Limb (tissue), 2 donors: ENCODE measurements at regions not wholly inside any gene's neighbourhood (a gene's known extent, or its start where the extent isn't known, plus 50 kb on each side); places are given as distances from the start of the nearest gene placed in this dataset.
A peak's percentile ranks its signal among the peaks of the same experiment; 100 is the strongest.
"Not testable (repeated sequence)": the region's sequence is repeated elsewhere in the genome, so short reads cannot be mapped to it uniquely, and the experiment has no call there.

ENCODE experiments used
- DNase-seq, 2 donors: peaks; one replicate each; pipeline ENCODE4 v3.0.0-alpha.2; 2016; ENCODE audit errors: extremely low spot score in 2 of 2

DNA sequence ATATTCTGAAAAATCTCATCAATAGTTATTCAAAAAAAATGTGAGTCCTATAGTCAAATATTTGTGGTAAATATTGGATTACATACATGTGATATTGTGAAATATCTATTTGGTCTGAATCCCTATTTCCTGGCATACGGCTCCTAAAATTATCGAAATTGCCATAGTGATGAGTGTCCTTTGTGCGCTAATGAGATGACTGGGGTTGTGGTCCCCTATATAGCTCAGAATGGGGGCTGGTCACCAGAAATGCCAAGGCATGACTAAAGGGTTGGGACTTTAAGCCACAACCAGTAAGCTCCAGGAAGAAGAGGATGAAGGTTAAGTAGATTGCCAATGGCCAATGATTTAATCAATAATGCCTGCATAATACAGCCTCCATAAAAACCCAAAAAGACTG, 610.2 kb upstream of the CHRM3 start:
- no peak for DNase-seq

DNA sequence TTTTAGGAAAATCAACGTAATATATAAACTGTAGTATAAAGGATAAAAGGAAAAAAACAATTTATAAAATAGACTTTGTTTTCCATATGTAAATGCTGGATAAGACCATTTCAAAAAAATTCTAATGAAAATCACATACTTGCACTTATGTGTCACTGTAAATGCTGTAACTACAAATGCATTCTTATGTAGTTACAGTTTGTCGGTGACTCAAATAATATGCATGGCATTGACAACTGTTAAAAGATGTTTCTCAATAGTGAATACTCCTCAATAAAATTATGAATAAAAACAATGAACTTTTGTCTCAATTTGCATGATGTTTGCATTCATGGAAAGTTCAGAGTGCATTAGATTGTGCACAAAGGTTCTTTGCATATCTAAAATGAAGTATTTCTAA, 614.0 kb upstream of the CHRM3 start:
- DNase-seq = no peak

DNA sequence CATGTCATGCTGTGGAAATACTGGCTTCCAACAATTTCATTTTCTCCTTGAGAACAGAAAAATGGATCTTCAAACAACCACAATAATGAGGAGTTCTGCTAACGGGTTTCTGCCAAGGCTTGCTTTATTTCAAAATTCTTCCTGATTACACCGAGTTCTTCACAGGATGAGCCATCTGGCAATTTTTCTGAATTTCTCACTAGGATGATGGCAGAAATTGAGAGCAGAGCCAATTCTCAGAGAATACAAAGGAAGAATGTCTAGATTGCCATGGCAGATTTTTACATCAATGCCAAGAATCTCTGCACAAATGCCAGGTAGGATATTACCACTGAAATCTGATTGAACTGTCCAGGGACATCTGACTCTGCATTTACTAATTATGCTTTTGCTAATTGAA, 619.0 kb upstream of the CHRM3 start:
- DNase-seq = no peak

DNA sequence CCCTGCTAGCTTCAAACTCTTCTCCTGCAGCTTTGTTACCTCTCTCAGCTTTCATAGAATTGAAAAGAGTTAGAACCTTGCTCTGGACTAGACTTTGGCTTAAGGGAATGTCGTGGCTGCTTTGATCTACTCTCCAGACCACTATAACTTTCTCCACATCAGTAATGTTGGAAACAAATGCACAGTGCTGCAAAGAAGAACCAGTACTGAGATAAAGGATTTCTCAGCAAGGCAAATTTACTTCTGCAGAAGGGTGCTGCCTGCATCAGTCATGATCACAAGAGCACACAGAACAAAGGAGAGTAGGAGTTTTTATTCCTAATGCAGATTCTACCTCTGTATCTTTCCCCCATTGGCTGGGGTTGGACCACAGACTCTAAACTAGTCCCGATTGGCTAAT, 621.6 kb upstream of the CHRM3 start:
- no peak for DNase-seq

DNA sequence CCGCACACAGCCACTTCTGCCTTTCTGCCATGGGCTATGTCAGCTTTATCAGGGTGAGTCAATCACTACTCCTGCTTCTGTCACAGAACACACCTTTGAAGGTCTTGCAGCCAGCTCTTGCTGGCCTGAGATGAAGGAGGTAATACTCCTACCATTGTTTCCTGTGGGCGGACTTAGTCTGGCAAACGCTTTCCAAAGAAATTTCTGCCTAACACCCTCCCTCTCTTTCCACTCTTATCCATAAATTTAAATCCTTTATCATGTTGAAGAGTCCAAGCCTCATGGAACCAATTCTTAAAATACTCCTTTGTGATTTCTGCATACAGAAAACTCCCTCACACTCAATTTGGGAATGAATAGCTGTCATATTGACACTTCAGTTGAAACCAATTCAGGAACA, 633.1 kb upstream of the CHRM3 start:
- DNase-seq = no peak

DNA sequence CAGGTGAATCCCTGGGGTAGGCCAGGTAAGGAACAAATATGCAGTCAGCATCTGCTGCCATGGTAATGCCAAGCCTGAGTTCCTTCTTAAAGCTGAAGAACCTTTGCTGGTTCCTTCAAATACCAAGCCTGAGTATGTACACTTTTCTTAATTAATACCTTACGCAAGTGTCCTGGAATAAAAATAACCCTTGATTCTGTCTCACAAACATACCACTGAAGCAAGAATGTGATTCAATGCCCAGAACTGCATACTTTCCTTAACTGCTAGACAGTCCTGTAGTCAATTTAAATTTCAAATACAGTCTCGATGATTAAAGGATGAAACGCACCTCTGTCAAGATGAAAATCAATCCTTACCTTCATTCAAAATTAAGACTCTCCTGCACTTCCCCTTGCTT, 634.0 kb upstream of the CHRM3 start:
- DNase-seq = no peak

DNA sequence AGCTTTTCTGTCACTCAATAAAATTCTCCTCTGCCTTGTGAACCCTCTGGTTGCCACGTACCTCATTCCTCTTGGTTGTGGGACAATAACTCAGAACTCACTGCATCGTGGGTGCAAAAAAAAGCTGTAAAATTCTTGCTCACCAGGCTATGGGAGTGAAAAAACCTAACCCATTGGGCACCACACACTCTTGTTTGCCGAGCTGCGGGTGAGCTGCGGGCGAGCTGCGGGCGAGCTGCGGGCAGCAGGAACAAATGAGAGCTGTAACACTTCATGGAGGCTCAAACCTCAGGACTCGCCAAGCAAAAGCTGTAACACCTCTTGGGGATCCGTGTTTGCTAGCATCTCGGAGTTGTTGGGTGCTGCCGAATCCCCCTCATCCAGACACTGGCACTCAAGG, 641.3 kb upstream of the CHRM3 start:
- DNase-seq = no peak

DNA sequence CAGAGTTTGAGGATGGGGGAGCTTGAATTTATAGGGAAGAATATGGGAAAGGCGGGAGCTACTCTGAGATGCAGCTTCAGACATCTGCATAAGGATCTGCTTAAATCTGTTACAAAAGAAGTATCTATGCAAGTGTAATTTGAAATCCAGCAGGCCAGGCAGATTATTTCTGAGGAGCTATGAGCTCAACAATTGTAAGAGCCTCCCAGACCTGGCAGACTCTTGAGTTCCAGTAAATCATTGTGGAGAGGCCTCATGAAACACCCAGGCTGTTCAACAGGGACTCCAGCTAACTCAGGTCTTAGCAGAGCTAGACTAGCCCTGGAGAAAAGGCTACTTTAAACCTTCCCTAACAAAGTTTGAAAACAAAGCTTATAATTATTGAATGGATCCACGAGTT, 647.5 kb upstream of the CHRM3 start:
- DNase-seq = peak in 1 of 2 donors; percentile 33

DNA sequence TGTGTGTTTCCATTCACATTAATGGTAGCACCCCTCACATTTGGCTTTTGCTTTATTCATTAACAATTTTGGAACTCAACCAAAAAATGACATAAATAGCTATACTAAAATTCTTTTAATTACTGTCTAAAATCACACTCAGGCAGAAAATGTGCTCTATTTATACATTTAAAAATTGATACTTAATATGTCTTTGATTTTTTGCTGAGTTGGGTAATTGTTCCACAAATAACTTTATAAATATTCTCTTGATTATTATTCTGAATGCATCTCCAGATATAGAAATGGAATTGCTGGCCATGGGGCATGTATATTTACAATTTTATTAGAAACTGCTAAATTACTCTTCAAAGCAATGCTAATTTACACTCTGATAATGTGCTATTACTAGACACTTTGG, 658.7 kb upstream of the CHRM3 start:
- no peak for DNase-seq

DNA sequence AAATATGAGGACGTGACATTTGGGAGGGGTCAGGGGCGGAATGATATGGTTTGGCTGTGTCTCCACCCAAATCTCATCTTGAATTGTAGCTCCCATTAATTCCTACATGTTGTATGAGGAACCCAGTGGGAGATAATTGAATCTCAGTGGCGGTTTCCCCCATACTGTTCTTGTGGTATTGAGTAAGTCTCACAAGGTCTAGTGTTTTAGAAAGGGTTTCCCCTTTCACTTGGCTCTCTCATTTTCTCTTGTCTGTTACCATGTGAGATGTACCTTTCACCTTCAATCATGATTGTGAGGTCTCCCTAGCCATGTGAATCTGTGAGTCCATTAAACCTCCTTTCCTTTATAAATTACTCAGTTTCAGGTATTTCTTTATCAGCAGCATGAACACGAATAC, 663.6 kb upstream of the CHRM3 start:
- no peak for DNase-seq

DNA sequence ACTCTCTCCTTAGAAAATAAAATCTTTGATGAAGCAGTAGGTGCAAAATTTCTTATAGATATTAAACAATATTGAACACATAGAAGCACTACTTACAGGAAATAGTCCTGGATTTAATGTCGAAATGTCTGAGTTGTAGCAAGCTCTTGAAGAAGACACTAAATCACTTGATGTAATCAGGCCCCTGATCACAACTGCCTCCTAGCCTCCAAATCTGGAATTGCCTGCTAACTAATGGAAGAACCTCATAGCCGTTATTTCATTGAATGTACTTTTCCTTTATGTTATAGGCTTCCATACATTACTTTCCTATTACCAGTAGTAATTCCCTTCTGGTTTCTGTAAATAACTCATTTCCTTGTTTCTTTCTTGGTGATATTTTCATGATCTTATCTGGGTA, 675.7 kb upstream of the CHRM3 start:
- DNase-seq = no peak

DNA sequence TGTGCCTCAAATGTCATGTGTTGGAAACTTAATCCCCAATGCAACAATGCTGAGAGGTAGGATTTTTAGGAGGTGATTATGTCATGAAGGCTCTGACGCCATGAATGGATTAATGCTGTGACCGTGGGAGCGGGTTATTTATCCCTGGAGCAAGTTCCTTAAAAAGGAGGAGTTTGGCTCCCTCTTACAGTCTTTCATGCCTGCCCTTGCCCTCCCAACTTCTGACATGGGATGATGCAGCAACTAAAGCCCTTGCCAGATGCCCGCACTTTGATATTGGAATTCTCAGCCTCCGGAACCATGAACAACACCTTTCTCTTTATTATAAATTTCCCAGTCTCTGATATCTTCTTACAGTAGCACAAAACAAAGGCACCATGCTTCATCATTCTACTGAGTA, 685.3 kb upstream of the CHRM3 start:
- no peak for DNase-seq

DNA sequence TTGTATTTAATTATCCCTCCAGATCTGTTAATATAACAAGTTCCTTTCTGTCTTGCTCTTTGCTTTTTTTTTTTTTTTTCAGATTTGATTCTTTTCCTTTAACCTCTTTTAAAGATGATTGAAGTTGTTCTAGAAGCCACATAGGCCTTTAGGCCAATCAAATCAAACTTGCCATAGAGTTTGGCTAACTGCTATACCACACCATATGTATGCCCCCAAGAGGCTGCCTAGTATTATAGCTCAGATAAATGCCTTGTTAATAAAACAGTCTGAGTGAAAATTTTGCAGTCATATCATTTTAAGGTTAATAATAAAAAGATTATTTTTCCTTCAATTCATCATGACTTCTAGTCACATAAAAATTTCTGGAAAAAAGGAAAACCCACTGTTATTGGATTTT, 696.0 kb upstream of the CHRM3 start:
- no peak for DNase-seq

DNA sequence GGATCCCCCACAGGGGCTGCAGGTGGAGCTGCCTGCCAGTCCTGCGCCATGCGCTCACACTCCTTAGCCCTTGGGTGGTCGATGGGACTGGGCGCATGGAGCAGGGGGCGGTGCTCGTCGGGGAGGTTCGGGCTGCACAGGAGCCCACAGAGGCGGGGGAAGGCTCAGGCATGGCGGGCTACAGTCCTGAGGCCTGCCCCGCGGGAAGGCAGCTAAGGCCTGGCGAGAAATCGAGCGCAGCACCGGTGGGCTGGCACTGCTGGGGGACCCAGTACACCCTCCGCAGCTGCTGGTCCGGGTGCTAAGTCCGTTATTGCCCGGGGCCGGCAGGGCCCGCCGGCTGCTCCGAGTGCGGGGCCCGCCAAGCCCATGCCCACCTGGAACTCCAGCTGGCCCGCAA, 701.8 kb upstream of the CHRM3 start:
- DNase-seq = not testable (repeated sequence)

DNA sequence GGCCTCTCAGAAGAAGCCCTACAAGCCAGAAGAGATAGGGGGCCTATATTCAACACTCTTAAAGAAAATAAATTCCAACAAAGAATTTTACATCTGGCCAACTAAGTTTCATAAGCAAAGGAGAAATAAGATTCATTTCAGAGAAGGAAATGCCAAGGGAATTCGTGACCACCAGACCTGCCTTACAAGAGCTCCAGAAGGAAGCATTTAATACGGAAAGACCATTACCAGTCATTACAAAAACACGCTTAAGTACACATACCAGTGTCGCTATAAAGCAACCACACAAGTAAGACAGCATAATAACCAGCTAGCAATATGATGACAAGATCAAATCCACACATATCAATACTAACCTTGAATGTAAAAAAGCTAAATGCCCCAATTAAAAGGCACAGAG, 704.9 kb upstream of the CHRM3 start:
- DNase-seq = no peak

DNA sequence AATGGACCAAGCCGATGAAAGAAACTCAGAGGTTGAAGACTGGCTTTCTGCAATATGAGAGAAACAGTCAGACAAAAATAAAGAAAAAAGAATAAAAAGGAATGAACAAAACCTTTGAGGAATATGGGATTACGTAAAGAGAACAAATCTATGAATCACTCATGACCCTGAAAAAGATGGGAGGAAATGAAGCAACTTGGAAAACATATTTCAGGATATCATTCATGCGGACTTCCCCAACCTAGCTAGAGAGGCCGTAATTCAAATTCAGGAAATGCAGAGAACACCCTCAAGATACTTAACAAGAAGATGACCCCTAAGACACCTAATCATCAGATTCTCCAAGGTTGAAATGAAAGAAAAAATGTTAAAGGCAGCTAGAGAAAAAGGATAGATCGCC, 705.3 kb upstream of the CHRM3 start:
- no peak for DNase-seq

DNA sequence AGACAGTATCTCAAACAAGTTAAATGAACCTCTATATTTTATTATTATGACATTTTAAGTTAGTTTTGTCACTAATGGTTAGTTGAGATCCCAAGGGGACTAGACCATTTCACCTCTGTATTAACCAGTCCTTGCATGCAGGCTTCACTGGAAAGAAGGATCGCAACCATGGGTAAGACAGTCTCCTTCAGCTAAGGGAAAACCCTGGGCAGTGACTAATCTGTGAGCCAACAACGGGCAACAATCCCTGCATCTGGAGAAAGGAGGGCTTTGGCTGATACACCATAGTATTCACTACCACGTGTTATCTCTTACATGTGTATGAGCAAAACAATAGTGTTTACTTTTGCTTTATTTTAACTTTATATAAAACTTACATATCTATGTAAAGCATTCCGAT, 708.8 kb upstream of the CHRM3 start:
- DNase-seq = no peak

DNA sequence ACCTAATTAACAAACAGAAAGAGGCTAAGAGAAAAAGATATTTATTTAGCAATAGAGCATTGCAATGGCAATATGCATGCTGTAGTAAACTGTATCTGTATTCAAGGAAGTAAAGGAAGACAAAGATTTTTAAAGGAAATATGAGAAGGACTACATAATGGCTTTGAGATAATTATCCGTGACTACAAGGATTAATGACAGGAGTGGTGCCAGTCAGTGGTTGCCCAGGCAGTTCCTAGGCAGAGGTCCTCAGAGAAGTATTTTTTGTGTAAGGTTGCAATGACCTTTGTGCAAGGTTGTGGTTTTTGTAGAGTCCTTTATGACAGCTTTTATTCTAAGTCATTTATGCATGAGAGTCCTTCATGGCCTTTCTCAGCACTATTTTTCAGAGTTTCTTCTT, 711.1 kb upstream of the CHRM3 start:
- no peak for DNase-seq

DNA sequence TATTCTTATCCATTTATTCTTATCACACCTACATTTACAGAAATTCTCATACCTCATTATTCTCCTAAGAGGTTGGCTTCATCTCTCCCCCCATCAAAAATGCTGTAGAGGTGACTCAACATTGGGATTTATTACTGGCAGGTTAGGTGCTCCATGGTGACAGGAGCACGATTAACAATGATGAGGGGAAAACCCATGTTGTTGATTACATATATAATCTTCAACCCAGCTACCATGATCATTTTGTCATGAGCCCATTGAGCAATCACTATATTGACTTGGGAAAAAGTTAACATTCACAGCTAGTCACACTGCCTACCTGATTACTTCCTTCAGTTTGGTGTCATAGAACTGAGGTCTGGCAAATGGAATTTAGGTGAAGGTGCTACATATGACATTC, 712.1 kb upstream of the CHRM3 start:
- no peak for DNase-seq

DNA sequence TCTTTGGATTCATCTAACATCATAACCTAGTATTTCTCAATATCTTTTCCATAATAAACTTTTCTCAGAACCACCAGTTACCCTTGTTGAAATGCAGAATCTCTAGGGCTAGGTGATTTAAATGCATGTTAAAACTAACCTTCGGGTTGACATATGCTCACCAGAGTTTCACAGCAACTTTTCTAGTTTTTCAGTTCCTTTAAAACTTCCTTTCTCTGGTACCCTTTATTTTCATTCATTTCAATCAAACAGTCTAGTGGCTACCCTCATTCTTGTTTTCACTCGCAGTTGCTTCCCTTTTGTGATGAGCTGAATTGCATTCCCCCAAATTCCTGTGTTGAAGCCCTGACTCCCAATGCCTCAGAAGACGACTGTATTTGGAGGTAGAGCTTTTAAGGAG, 712.8 kb upstream of the CHRM3 start:
- no peak for DNase-seq

DNA sequence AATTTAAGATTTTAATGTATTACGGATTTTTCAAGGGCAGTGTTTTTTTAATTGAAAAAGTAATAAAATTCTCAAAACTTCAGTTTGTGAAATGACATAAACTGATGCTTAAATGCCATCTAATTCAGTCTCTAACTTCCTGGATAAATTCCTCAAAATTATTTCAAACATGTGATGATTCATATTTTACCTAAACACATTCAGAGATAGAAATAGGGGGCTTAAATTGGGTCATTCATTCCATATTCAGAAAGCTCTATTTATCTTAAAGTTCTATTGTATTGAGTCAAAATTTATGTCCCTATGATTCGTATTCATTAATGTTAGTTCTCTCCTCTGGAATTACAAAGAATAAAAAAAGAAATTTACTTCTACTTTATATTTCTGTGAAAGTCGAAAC, 713.6 kb upstream of the CHRM3 start:
- no peak for DNase-seq

DNA sequence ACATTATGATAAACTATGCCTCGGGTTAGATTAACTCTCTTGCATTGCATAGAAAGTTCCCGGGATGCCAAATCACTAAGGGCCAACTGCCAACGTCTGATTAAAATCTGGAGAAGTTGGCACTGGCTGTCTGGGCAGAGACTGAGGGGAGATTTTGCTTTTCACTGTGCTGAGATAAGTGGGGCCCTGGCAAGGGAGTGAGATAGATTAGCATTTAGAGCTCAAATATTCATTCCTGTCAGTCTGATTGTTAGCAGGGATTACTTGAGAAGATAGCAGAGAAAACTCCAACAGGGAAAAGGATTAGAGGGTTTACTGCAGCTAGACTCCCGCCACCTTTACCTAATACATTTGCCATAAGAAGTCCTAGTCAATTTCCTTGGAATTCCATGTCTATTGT, 714.1 kb upstream of the CHRM3 start:
- DNase-seq = no peak

DNA sequence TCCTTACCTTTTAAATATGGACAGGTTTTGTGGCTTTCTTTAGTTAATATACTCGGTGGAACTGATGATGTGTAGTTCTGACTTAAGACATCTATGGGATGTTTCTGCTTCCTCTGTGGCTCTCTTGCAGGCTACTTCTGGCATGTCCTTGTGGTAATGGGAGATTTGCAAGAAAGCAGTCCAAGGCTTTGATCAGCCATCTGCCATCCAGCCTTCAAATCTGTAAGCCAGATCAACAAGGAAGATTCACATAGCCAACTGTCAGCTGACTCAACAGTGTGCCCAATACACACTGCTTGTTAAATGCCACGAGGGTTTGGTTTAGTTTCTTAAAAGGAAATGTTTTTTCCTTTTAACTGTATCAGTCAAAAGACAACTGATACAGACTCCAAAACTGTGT, 722.2 kb upstream of the CHRM3 start:
- DNase-seq = no peak

DNA sequence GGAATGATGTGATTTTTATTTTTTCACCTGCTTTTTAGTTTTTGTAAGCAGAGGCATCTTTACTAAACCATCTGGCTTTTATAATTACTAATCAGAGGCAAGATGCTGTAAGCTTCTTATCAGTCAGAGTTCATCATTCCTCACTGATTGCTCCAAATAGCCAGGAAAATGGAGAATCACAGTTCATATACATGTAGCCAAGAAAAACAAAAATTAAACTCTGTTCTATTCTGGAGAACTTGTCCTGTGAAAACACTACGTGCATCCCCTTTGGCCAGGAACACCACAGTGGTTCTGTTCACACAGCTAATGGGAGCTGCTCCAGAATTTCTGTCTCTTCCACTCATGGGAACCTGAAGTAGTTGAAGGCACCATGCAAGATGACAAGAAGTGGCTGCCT, 725.5 kb upstream of the CHRM3 start:
- no peak for DNase-seq

DNA sequence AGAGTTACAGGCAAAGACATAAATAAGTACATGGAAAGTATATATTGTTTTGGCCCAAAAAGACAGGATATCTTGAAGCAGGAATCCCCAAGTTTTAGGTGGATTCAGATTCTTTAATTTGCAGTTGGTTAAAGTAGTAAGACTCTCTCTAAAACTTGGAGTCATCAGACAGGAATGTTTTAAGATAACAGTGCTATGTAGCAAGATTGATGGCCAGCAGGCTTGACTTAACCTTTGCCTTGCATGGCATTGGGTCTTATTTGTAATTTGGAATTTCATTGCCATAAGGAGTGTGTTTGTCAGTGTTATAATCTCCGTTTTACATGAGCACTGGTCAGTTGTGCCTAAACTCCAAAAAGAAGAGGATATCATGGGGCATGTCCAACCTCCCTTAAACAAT, 727.6 kb upstream of the CHRM3 start:
- no peak for DNase-seq
